ENCODE measurements at regions not wholly inside any gene's neighbourhood (a gene's known extent, or its start where the extent isn't known, plus 50 kb on each side); places are given as distances from the start of the nearest gene placed in this dataset.
"Not testable (repeated sequence)": the region's sequence is repeated elsewhere in the genome, so short reads cannot be mapped to it uniquely, and the experiment has no call there.

- no peak for DNase-seq
These were observed 1071.8 kb downstream of the FAT4 start for GRCh38 chr4:126386512-126386911.

DNA sequence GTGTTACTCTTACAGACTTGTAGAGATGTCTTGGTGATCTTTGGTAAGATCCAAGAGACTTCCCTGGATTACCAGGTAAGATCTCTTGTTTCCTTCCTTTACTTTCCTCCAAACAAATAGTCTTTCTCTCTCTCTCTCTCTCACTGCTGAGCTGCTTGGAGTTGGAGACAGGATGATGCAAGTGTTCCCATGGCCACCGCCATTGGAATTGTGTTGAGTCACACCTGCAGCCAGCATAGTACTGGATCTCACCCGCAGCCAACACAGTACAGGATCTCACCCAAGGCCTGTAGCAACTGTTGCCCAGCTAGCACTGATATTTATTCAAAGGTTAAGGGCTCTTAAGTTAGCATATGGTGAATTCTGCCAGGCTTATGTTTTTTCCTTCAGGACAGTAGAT, 1080.9 kb downstream of the FAT4 start:
- DNase-seq = no peak

GRCh38 chr4:126396121-126396520, 1081.4 kb downstream of the FAT4 start:
- DNase-seq = no peak

- no peak for DNase-seq
These were observed 1081.9 kb downstream of the FAT4 start for GRCh38 chr4:126396703-126397102.

GRCh38 chr4:126404549-126404948, 1089.8 kb downstream of the FAT4 start:
- no peak for DNase-seq

DNA sequence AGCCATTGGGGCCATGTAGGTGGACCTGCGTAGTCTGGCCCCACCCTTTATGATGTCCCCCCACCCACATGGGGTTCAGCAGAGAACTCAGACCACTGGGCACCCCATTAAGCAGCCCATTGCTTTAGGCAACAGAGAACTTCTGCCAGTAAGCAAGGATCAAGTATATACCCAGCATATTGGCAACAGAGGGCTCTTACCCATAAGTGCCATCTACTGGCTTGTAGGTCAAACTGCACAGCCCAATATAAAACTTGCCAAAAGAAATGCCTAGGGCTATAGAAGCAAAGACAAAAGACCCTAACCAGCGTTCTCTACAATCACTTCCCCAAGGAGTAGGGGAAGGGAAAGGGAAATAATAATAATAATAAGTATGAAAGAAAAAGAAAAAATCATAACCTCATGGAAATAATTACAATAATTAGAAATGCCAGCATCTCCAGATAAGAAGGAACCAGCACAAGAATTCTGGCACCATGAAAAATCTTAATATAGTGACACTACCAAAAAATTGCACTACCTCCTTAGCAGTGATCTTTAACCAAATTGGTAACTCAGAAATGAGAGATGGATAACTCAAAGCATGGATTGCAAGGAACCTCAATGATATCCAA, 1090.7 kb downstream of the FAT4 start:
- DNase-seq = no peak

GRCh38 chr4:126409746-126410145, 1095.0 kb downstream of the FAT4 start:
- no peak for DNase-seq

GRCh38 chr4:126411047-126411446, 1096.3 kb downstream of the FAT4 start:
- DNase-seq = no peak

DNA sequence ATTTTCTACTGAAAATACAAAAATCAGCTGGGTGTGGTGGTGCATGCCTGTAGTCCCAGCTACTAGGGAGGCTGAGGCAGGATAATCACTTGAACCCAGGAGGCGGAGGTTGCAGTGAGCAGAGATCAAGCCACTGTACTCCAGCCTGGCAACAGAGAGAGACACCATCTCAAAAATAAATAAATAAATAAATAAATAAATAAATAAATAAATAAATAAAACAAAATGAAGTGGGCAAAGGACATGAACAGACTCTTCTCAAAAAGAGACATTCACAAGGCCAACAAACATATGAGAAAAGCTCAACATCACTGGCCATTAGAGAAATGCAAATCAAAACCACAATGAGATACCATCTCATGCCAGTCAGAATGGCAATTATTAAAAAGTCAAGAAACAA, 1097.6 kb downstream of the FAT4 start:
- not testable (repeated sequence) for DNase-seq

- DNase-seq = no peak
These were observed 1100.0 kb downstream of the FAT4 start for GRCh38 chr4:126414741-126415140.

- no peak for DNase-seq
These were observed 1104.5 kb downstream of the FAT4 start for GRCh38 chr4:126419266-126419665.

GRCh38 chr4:126427853-126428252, 1113.1 kb downstream of the FAT4 start:
- DNase-seq = no peak

GRCh38 chr4:126431049-126431448, 1116.3 kb downstream of the FAT4 start:
- DNase-seq = no peak

DNA sequence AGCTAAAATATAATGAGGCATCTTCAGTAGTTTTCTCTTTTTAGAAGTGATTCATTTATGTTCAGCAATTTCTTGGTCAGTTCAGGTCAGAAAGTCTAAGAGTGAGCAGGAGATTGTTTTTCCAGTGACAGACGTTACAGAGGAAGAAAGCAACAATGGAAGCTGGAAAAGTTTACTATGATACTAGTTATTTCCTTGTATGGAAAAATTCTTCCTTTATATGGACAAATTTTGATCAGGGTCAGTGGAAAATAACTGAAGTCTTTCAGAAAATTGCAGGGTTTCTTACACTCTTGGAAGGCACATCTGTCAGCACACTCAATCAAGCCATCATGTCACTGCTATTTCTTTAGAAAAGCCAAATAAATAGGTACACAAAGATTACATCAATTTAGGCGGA, 1120.7 kb downstream of the FAT4 start:
- DNase-seq = no peak

- no peak for DNase-seq
These were observed 1125.5 kb downstream of the FAT4 start for GRCh38 chr4:126440297-126440696.

DNA sequence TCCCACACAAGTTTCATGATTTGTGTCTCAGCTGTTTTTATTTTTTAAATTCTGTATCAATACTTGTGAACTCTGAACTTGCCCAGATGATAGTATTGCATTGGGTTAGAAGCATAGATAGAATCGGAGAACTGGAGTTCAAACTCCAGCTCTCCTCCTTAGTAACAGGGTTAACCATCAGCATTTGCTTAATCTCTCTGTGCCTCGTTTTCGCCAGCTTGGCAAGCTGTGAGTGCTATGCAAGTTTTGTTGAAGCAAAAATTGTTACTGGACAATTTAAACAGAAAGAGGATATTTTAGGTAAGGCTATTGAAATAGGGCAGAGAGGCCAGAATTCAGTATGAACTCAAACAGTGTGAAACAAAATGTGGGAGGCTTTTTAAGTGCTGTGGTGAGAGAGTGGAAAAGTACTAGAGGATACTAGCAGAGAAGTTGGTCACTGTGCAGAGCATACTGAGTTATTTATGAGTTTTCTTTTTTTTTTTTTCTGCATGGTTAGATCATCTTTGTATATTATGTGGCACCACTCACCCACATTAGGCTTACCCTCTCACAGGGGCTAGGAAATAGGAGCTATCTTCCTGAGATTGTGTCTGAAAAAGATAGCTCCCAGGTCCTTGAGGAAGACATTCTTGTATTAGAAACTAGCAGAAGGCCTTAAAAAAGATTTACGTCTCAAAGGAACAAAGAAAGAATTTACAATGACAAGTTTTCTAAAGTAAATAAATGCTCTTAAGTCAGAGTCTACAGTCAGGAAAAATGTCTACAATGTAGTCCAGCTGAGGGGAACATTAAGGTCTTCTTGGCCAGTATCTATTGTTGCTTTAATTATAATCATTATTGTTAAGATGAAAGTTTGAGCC, 1126.6 kb downstream of the FAT4 start:
- no peak for DNase-seq

DNA sequence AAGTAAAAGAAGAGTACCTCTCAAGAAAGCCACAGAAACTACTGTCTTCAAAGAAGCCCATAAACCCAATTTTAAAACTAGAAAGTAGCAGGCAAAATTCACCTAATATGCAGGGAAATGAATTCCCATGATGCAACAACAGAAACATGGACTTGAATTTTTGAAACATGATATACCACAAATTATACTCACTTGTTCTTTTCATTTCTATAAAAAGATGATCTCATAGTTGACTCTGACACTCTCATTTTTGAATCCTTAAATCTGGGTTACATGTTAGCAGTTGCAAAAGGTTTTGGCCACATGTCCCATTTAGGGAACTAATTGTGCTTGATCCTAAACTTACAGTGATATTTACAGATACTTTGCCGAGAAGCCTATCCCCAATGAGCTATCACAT, 1130.8 kb downstream of the FAT4 start:
- DNase-seq = no peak

DNA sequence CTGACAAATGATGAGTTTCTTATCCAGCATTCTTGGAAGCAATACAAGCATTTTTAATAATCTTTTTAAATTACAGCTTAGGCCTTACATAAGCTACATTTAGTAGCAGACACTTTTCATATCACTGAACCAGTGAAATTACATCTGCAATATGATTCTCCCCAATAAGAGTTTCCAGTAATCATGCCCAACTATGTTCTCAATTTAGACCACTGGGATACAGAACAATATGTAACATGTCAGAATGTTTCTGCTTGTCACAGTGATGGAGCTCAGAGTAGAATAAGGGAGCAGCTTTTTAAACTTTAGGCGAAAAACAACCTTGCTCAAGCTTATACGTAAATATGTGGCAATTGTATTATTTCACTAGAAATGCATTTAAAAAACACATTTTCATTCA, 1132.2 kb downstream of the FAT4 start:
- no peak for DNase-seq

GRCh38 chr4:126448086-126448845, 1133.5 kb downstream of the FAT4 start:
- DNase-seq = no peak

DNA sequence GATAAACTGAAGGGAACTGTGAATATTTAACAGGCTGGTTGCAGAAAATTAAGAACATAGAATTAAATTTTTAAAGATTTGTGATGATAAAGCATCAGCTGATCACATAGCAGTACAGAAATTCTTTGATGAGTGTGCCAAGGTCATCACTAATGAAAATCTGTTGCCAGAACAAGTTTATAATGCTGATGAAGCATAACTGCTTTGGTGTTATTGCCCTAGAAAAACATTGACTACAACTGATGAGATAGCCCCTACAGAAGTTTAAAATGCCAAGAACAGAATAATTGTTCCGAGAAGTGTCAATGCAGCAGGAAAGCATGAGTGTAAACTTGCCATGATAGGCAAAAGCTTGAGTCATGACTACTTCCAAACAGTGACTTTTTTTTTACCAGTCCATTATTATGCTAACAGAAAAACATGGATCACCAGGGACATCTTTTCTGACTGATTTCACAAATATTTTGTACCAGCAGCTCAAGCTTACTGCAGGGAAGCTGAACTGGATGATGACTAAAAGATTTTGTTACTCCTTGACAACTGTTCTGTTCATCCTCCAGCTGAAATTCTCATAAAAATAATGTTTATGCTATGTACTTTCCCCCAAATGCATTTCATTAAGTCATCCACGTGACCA, 1136.6 kb downstream of the FAT4 start:
- no peak for DNase-seq

- DNase-seq = no peak
These were observed 1141.1 kb downstream of the FAT4 start for GRCh38 chr4:126455865-126456264.

- no peak for DNase-seq
These were observed 1144.2 kb downstream of the FAT4 start for GRCh38 chr4:126458993-126459392.

DNA sequence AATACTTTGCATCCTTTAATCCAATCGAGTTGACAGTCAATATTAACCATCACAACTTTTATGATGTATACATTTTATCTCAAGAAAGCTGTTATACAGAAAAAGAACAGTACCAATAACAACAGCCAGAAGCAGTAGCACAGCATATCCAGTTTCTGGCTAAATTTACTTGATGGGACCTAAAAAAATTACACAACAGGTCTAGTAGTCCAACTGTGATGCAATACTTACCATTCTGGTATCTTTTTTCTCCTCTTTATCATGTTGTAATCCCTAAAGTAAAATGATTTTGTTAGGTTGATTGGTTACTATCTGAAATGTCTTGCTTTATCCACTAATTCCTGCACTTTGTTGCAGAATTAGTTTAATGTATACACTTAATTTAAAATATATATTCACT, 1150.6 kb downstream of the FAT4 start:
- no peak for DNase-seq

Data from NCI-H748 treated with DMSO at 0.1 percent for 48 hours (cell line).